DOHH2 (cell line): ENCODE measurements at regions not wholly inside any gene's neighbourhood (a gene's known extent, or its start where the extent isn't known, plus 50 kb on each side); places are given as distances from the start of the nearest gene placed in this dataset.

Experiments
- CTCF ChIP-seq: fragments of 200-600 bp; sonication (generic); IDR thresholded peaks from one replicate; pipeline ENCODE4 v1.5.1; 2014; ENCODE audit warnings: antibody characterized with exemption, mild to moderate bottlenecking, low read depth, low read length; ENCODE audit not compliant: poor library complexity, severe bottlenecking
- EZH2phosphoT487 ChIP-seq: fragments of 200-600 bp; sonication (generic); IDR thresholded peaks from 2 replicates; pipeline ENCODE4 v1.6.1; 2017; ENCODE audit warnings: borderline replicate concordance, mild to moderate bottlenecking, antibody characterized with exemption, low read length, moderate library complexity, mixed read lengths

GRCh38 chr1:219296430-219297355 lies 123.0 kb downstream of the LYPLAL1 start:
- no peak for TF ChIP-seq CTCF
- TF ChIP-seq EZH2phosphoT487 = no peak
